Right lobe of liver (tissue), 4 donors: ENCODE measurements at regions not wholly inside any gene's neighbourhood (a gene's known extent, or its start where the extent isn't known, plus 50 kb on each side); places are given as distances from the start of the nearest gene placed in this dataset.

Experiments
- CTCF ChIP-seq, 4 donors: fragments of 200-600 bp in 3 of 4; fragments of 450-650 bp in 1 of 4; IDR thresholded peaks; one replicate each; pipeline versions ENCODE4 v1.5.1 to v1.8.0; 2016 to 2022; ENCODE audit warnings: antibody characterized with exemption in 4 of 4, mild to moderate bottlenecking in 2 of 4
- POLR2A ChIP-seq: fragments of 450-650 bp; IDR thresholded peaks from one replicate; pipeline ENCODE4 v1.6.1; 2017; ENCODE audit warnings: antibody characterized with exemption, mild to moderate bottlenecking
- donor health status: DM: no; HTN: no; CAD: no.
- donor health status: DM: no; HTN: no; CAD: no.
- donor health status: DM: no; HTN: yes; CAD: no.

DNA sequence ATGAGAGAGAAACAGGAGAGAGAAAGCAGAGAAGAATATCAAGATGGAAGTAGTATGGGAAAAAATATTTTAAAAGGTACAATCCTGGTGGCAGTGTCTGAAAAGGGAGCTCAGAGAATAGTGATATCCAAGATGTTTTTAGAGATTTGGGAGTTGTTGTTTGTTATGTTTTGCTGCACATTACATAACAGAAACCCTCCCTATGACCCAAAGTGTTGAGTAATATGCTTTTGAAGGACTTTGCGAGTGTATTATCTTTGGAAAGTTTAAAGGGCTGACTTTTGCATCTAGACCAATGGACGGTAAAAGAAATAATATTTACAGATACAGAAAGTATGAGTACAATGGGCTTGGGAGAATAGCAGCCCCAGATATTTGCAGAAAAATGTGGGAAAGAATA lies 759.7 kb downstream of the NTRK3 start:
- no peak for TF ChIP-seq CTCF (IDR thresholded peaks at IDR 0.05)
- no peak for TF ChIP-seq POLR2A
